ENCODE measurements at regions not wholly inside any gene's neighbourhood (a gene's known extent, or its start where the extent isn't known, plus 50 kb on each side); places are given as distances from the start of the nearest gene placed in this dataset.
"Not testable (repeated sequence)": the region's sequence is repeated elsewhere in the genome, so short reads cannot be mapped to it uniquely, and the experiment has no call there.

GRCh38 chr7:142494021-142494420, 236.2 kb upstream of the PRSS58 start:
- Mint-ChIP-seq H3K27ac (no peak overlapping the region), H3K4me3 (no peak overlapping the region), H3K4me1 (ENCODE audit: low read depth) (peaks cover 34% of the 10 kb centered on the region), H3K27me3 (no peaks in the 10 kb centered on the region), H3K9me3 (no peaks in the 10 kb centered on the region), H3K36me3 (ENCODE audit: low read depth) (no peaks in the 10 kb centered on the region)
- DNase-seq: no peak
- CTCF ChIA-PET: no interaction called here
- Histone ChIP-seq H3K36me3 (ENCODE audit: insufficient read depth, low read length) (no peaks in the 10 kb centered on the region), H3K9me3 (ENCODE audit: control insufficient read depth in 1 of 2, insufficient read depth in 1 of 2, low read length in 2 of 2) (no peaks in the 10 kb centered on the region), H3K27ac (ENCODE audit: low read depth in 1 of 2, low read length in 2 of 2) (no peak overlapping the region), H3K4me1 (ENCODE audit: insufficient read depth, low read length) (peaks cover 9% of the 10 kb centered on the region), H3K27me3 (ENCODE audit: control insufficient read depth in 1 of 2, insufficient read depth in 2 of 2, low read length in 2 of 2) (no peaks in the 10 kb centered on the region), H3K4me3 (ENCODE audit: low read length) (no peak overlapping the region)
- no peak for ATAC-seq (ENCODE audit: poor library complexity)
- POLR2A ChIA-PET: no interaction called here
- TF ChIP-seq, protein P1, sequence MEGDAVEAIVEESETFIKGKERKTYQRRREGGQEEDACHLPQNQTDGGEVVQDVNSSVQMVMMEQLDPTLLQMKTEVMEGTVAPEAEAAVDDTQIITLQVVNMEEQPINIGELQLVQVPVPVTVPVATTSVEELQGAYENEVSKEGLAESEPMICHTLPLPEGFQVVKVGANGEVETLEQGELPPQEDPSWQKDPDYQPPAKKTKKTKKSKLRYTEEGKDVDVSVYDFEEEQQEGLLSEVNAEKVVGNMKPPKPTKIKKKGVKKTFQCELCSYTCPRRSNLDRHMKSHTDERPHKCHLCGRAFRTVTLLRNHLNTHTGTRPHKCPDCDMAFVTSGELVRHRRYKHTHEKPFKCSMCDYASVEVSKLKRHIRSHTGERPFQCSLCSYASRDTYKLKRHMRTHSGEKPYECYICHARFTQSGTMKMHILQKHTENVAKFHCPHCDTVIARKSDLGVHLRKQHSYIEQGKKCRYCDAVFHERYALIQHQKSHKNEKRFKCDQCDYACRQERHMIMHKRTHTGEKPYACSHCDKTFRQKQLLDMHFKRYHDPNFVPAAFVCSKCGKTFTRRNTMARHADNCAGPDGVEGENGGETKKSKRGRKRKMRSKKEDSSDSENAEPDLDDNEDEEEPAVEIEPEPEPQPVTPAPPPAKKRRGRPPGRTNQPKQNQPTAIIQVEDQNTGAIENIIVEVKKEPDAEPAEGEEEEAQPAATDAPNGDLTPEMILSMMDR (IDR thresholded peaks at IDR 0.05): no peak
- intact Hi-C loops (cut with DNase I, micrococcal nuclease): no loop called here

GRCh38 chr7:142488842-142489241, 231.0 kb upstream of the PRSS58 start:
- peaks cover 38% of the 10 kb centered on the region for H3K4me1 Mint-ChIP-seq (ENCODE audit: low read depth)
- H3K36me3 ChIP-seq (ENCODE audit: insufficient read depth, low read length): no peaks in the 10 kb centered on the region
- ChIA-PET POLR2A (interaction anchor here (0.7 kb wide), 1 partner anchor 8 kb away, joined by 3 read pairs; no protein-coding TSS in a partner anchor), CTCF (interaction anchor here (1.4 kb wide), 1 partner anchor 10 kb away, joined by 3 read pairs; no protein-coding TSS in a partner anchor)
- TF ChIP-seq, protein P1 (IDR thresholded peaks at IDR 0.05): no peak
- H3K4me1 ChIP-seq (ENCODE audit: insufficient read depth, low read length): peaks cover 9% of the 10 kb centered on the region
- no peaks in the 10 kb centered on the region for H3K9me3 Mint-ChIP-seq
- intact Hi-C loops (cut with DNase I, micrococcal nuclease): no loop called here
- no peaks in the 10 kb centered on the region for H3K36me3 Mint-ChIP-seq (ENCODE audit: low read depth)
- H3K27ac ChIP-seq (ENCODE audit: low read depth in 1 of 2, low read length in 2 of 2): no peak overlapping the region
- no peak overlapping the region for H3K4me3 Mint-ChIP-seq
- H3K27me3 ChIP-seq (ENCODE audit: control insufficient read depth in 1 of 2, insufficient read depth in 2 of 2, low read length in 2 of 2): no peaks in the 10 kb centered on the region
- H3K4me3 ChIP-seq (ENCODE audit: low read length): no peak overlapping the region
- no peaks in the 10 kb centered on the region for H3K27me3 Mint-ChIP-seq
- ATAC-seq (ENCODE audit: poor library complexity) (no peak), DNase-seq (no peak)
- no peaks in the 10 kb centered on the region for H3K9me3 ChIP-seq (ENCODE audit: control insufficient read depth in 1 of 2, insufficient read depth in 1 of 2, low read length in 2 of 2)
- no peak overlapping the region for H3K27ac Mint-ChIP-seq

DNA sequence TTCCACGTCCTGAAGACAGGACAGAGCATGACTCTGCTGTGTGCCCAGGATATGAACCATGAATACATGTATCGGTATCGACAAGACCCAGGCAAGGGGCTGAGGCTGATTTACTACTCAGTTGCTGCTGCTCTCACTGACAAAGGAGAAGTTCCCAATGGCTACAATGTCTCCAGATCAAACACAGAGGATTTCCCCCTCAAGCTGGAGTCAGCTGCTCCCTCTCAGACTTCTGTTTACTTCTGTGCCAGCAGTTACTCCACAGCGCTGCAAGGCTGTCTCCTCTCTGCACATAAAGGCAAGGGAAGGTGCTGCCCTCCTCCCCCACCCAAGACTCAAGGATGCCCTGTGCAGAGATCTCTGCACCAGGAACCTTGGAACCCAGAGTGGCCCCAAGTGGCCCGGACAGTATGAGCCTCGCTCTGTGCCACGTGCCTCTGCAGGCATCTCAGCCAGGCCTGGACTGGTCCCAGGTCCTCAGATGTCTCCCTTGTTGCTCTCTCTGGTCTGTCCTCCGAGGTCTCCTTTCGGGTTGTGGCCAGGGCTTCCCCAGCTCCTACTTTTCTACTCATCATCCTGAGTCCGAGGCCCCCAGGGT, 230.3 kb upstream of the PRSS58 start:
- H3K27ac ChIP-seq (ENCODE audit: low read depth in 1 of 2, low read length in 2 of 2): no peak overlapping the region
- H3K4me1 Mint-ChIP-seq (ENCODE audit: low read depth): peaks cover 44% of the 10 kb centered on the region
- no peak overlapping the region for H3K27ac Mint-ChIP-seq
- no peak overlapping the region for H3K4me3 ChIP-seq (ENCODE audit: low read length)
- no peaks in the 10 kb centered on the region for H3K9me3 Mint-ChIP-seq
- H3K36me3 ChIP-seq (ENCODE audit: insufficient read depth, low read length): no peaks in the 10 kb centered on the region
- no peaks in the 10 kb centered on the region for H3K9me3 ChIP-seq (ENCODE audit: control insufficient read depth in 1 of 2, insufficient read depth in 1 of 2, low read length in 2 of 2)
- H3K4me3 Mint-ChIP-seq: no peak overlapping the region
- intact Hi-C loops (cut with DNase I, micrococcal nuclease): no loop called here
- H3K27me3 Mint-ChIP-seq: no peaks in the 10 kb centered on the region
- DNase-seq: no peak
- H3K36me3 Mint-ChIP-seq (ENCODE audit: low read depth): no peaks in the 10 kb centered on the region
- TF ChIP-seq, protein P1 (IDR thresholded peaks at IDR 0.05): no peak
- no peaks in the 10 kb centered on the region for H3K27me3 ChIP-seq (ENCODE audit: control insufficient read depth in 1 of 2, insufficient read depth in 2 of 2, low read length in 2 of 2)
- no peak for ATAC-seq (ENCODE audit: poor library complexity)
- H3K4me1 ChIP-seq (ENCODE audit: insufficient read depth, low read length): peaks cover 14% of the 10 kb centered on the region
- ChIA-PET POLR2A (interaction anchor here (0.7 to 2.2 kb wide), 2 partner anchors 8 to 320 kb away, joined by 3 to 5 read pairs; no protein-coding TSS in a partner anchor), CTCF (interaction anchor here (1.4 kb wide), 1 partner anchor 10 kb away, joined by 3 read pairs; no protein-coding TSS in a partner anchor)

- H3K27ac ChIP-seq (ENCODE audit: low read depth in 1 of 2, low read length in 2 of 2); H3K9me3 Mint-ChIP-seq; DNase-seq; H3K27me3 ChIP-seq (ENCODE audit: control insufficient read depth in 1 of 2, insufficient read depth in 2 of 2, low read length in 2 of 2); H3K36me3 Mint-ChIP-seq (ENCODE audit: low read depth); ATAC-seq (ENCODE audit: poor library complexity); H3K4me3 ChIP-seq (ENCODE audit: low read length); H3K27ac Mint-ChIP-seq; intact Hi-C loops (cut with DNase I, micrococcal nuclease); H3K4me3 Mint-ChIP-seq; CTCF ChIA-PET; H3K36me3 ChIP-seq (ENCODE audit: insufficient read depth, low read length); H3K27me3 Mint-ChIP-seq; H3K9me3 ChIP-seq (ENCODE audit: control insufficient read depth in 1 of 2, insufficient read depth in 1 of 2, low read length in 2 of 2): not testable (repeated sequence)
- POLR2A ChIA-PET: interaction anchor here (2.2 kb wide), 1 partner anchor 321 kb away, joined by 5 read pairs; no protein-coding TSS in a partner anchor
- H3K4me1 Mint-ChIP-seq (ENCODE audit: low read depth): peaks cover 44% of the 10 kb centered on the region
- peaks cover 20% of the 10 kb centered on the region for H3K4me1 ChIP-seq (ENCODE audit: insufficient read depth, low read length)
These were observed 229.7 kb upstream of the PRSS58 start for GRCh38 chr7:142487565-142487964.
